ENCODE measurements at regions not wholly inside any gene's neighbourhood (a gene's known extent, or its start where the extent isn't known, plus 50 kb on each side); places are given as distances from the start of the nearest gene placed in this dataset.
A peak's percentile ranks its signal among the peaks of the same experiment; 100 is the strongest.
"Not testable (repeated sequence)": the region's sequence is repeated elsewhere in the genome, so short reads cannot be mapped to it uniquely, and the experiment has no call there.

- DNase-seq (ENCODE audit: low spot score in 2 of 2, unreplicated experiment in 2 of 2), result peak; percentile 23 to 61
- H3K27me3 Mint-ChIP-seq (ENCODE audit: low read depth), result no peaks in the 10 kb centered on the region
- H3K27ac Mint-ChIP-seq, result no peak overlapping the region
- peak; percentile 86 for TF ChIP-seq CTCF (IDR thresholded peaks at IDR 0.05; ENCODE audit: unreplicated experiment)
- H3K36me3 Mint-ChIP-seq, result no peaks in the 10 kb centered on the region
- H3K4me1 Mint-ChIP-seq, result no peaks in the 10 kb centered on the region
- no peak overlapping the region for H3K4me3 Mint-ChIP-seq
- peaks cover under 1% of the 10 kb centered on the region for H3K9me3 Mint-ChIP-seq
Observed at GRCh38 chr10:57657164-57657765, 610.4 kb downstream of the IPMK start.

- TF ChIP-seq CTCF (IDR thresholded peaks at IDR 0.05; ENCODE audit: unreplicated experiment), result no peak
- Mint-ChIP-seq H3K4me3 (no peak overlapping the region), H3K36me3 (no peaks in the 10 kb centered on the region), H3K27me3 (ENCODE audit: low read depth) (no peaks in the 10 kb centered on the region), H3K27ac (no peak overlapping the region), H3K9me3 (peaks cover 24% of the 10 kb centered on the region), H3K4me1 (no peaks in the 10 kb centered on the region)
- DNase-seq (ENCODE audit: low spot score in 2 of 2, unreplicated experiment in 2 of 2), result no peak
Observed at GRCh38 chr10:57654856-57655255, 612.8 kb downstream of the IPMK start.

- H3K9me3 Mint-ChIP-seq, result peaks cover 11% of the 10 kb centered on the region
- H3K36me3 Mint-ChIP-seq; H3K27me3 Mint-ChIP-seq (ENCODE audit: low read depth); H3K4me1 Mint-ChIP-seq; H3K4me3 Mint-ChIP-seq; DNase-seq (ENCODE audit: low spot score in 2 of 2, unreplicated experiment in 2 of 2); H3K27ac Mint-ChIP-seq: not testable (repeated sequence)
Observed at GRCh38 chr10:57645108-57645507, 622.6 kb downstream of the IPMK start.

- Mint-ChIP-seq H3K4me3 (no peak overlapping the region), H3K27me3 (ENCODE audit: low read depth) (no peaks in the 10 kb centered on the region), H3K4me1 (no peaks in the 10 kb centered on the region), H3K36me3 (no peaks in the 10 kb centered on the region), H3K27ac (no peak overlapping the region), H3K9me3 (peaks cover under 1% of the 10 kb centered on the region)
- no peak for DNase-seq (ENCODE audit: low spot score in 2 of 2, unreplicated experiment in 2 of 2)
- no peak for TF ChIP-seq CTCF (IDR thresholded peaks at IDR 0.05; ENCODE audit: unreplicated experiment)
Observed at GRCh38 chr10:57638411-57638810, 629.3 kb downstream of the IPMK start.

- no peaks in the 10 kb centered on the region for H3K36me3 Mint-ChIP-seq
- peaks cover 26% of the 10 kb centered on the region for H3K4me1 Mint-ChIP-seq
- H3K4me3 Mint-ChIP-seq, result no peak overlapping the region
- peaks cover 5% of the 10 kb centered on the region for H3K9me3 Mint-ChIP-seq
- no peak for TF ChIP-seq CTCF (IDR thresholded peaks at IDR 0.05; ENCODE audit: unreplicated experiment)
- no peaks in the 10 kb centered on the region for H3K27me3 Mint-ChIP-seq (ENCODE audit: low read depth)
- H3K27ac Mint-ChIP-seq, result no peak overlapping the region
- no peak for DNase-seq (ENCODE audit: low spot score in 2 of 2, unreplicated experiment in 2 of 2)
Observed at GRCh38 chr10:57628592-57629284, 639.0 kb downstream of the IPMK start.

- no peak for TF ChIP-seq CTCF (IDR thresholded peaks at IDR 0.05; ENCODE audit: unreplicated experiment)
- no peak overlapping the region for H3K4me3 Mint-ChIP-seq
- no peaks in the 10 kb centered on the region for H3K27me3 Mint-ChIP-seq (ENCODE audit: low read depth)
- H3K36me3 Mint-ChIP-seq, result no peaks in the 10 kb centered on the region
- no peak for DNase-seq (ENCODE audit: low spot score in 2 of 2, unreplicated experiment in 2 of 2)
- peaks cover 29% of the 10 kb centered on the region for H3K4me1 Mint-ChIP-seq
- no peak overlapping the region for H3K27ac Mint-ChIP-seq
- H3K9me3 Mint-ChIP-seq, result no peaks in the 10 kb centered on the region
Observed at GRCh38 chr10:57627642-57628178, 640.0 kb downstream of the IPMK start.
